Gastrocnemius medialis (tissue), 4 donors: ENCODE measurements at regions not wholly inside any gene's neighbourhood (a gene's known extent, or its start where the extent isn't known, plus 50 kb on each side); places are given as distances from the start of the nearest gene placed in this dataset.

Experiments used
- CTCF ChIP-seq, 5 experiments: fragments of 450-650 bp in 3 of 5; fragments of 200-600 bp in 2 of 5; sonication (generic) in 2 of 5; IDR thresholded peaks in 4 of 5; conservative IDR thresholded peaks in 1 of 5; 1 replicate in 4 of 5; 2 replicates in 1 of 5; pipeline ENCODE4 v1.5.1; 2016 to 2019; ENCODE audit warnings: antibody characterized with exemption in 5 of 5, mild to moderate bottlenecking in 3 of 5, moderate library complexity in 3 of 5
- POLR2A ChIP-seq, 2 donors: fragments of 450-650 bp; IDR thresholded peaks; one replicate each; pipeline ENCODE4 v1.6.1; 2017; ENCODE audit warnings: antibody characterized with exemption in 2 of 2, mild to moderate bottlenecking in 2 of 2, moderate library complexity in 2 of 2

GRCh38 chr3:171984883-171985282, 54.5 kb upstream of the FNDC3B start:
- TF ChIP-seq CTCF (IDR thresholded peaks at IDR 0.05 in 4 of 5, conservative IDR thresholded peaks at IDR 0.05 in 1 of 5) (no peak), POLR2A (IDR thresholded peaks at IDR 0.05) (no peak)
